ENCODE measurements at regions not wholly inside any gene's neighbourhood (a gene's known extent, or its start where the extent isn't known, plus 50 kb on each side); places are given as distances from the start of the nearest gene placed in this dataset.
"Not testable (repeated sequence)": the region's sequence is repeated elsewhere in the genome, so short reads cannot be mapped to it uniquely, and the experiment has no call there.

- no peak for DNase-seq
Observed at GRCh38 chr3:102933377-102933776, 498.6 kb downstream of the ZPLD1 start.

- no peak for DNase-seq
Observed at GRCh38 chr3:102936511-102937045, 501.8 kb downstream of the ZPLD1 start.

GRCh38 chr3:102941786-102942185, 507.0 kb downstream of the ZPLD1 start:
- DNase-seq = no peak

GRCh38 chr3:102946445-102946844, 511.6 kb downstream of the ZPLD1 start:
- not testable (repeated sequence) for DNase-seq

GRCh38 chr3:102972350-102972749, 537.5 kb downstream of the ZPLD1 start:
- no peak for DNase-seq

GRCh38 chr3:102974333-102974732, 539.5 kb downstream of the ZPLD1 start:
- DNase-seq = no peak

GRCh38 chr3:102979191-102979590, 544.4 kb downstream of the ZPLD1 start:
- DNase-seq = no peak

- DNase-seq = no peak
Observed at GRCh38 chr3:102979682-102980354, 545.0 kb downstream of the ZPLD1 start.

GRCh38 chr3:102980355-102980696, 545.5 kb downstream of the ZPLD1 start:
- DNase-seq = no peak

- DNase-seq = no peak
Observed at GRCh38 chr3:103002425-103003176, 567.8 kb downstream of the ZPLD1 start.

GRCh38 chr3:103006526-103007183, 571.8 kb downstream of the ZPLD1 start:
- DNase-seq = peak; percentile 20

GRCh38 chr3:103009609-103010008, 574.8 kb downstream of the ZPLD1 start:
- DNase-seq = no peak

- no peak for DNase-seq
Observed at GRCh38 chr3:103025880-103026279, 591.1 kb downstream of the ZPLD1 start.

GRCh38 chr3:103033841-103034240, 599.0 kb downstream of the ZPLD1 start:
- no peak for DNase-seq

- DNase-seq = no peak
Observed at GRCh38 chr3:103047640-103048039, 612.8 kb downstream of the ZPLD1 start.

GRCh38 chr3:103048068-103048722, 613.4 kb downstream of the ZPLD1 start:
- DNase-seq = no peak

- DNase-seq = no peak
Observed at GRCh38 chr3:103052236-103052830, 617.5 kb downstream of the ZPLD1 start.

GRCh38 chr3:103055021-103055520, 620.3 kb downstream of the ZPLD1 start:
- peak; percentile 42 for DNase-seq

GRCh38 chr3:103056542-103056941, 621.7 kb downstream of the ZPLD1 start:
- DNase-seq = no peak

GRCh38 chr3:103057003-103057402, 622.2 kb downstream of the ZPLD1 start:
- DNase-seq = no peak

- DNase-seq = no peak
Observed at GRCh38 chr3:103057487-103057886, 622.7 kb downstream of the ZPLD1 start.

GRCh38 chr3:103059432-103059831, 624.6 kb downstream of the ZPLD1 start:
- DNase-seq = peak; percentile 52

- DNase-seq = no peak
Observed at GRCh38 chr3:103060242-103060641, 625.4 kb downstream of the ZPLD1 start.

Measured in NCI-H82 (cell line).